Neuronal stem cell (in vitro differentiated cells): ENCODE measurements at regions not wholly inside any gene's neighbourhood (a gene's known extent, or its start where the extent isn't known, plus 50 kb on each side); places are given as distances from the start of the nearest gene placed in this dataset.

Source experiments
- DNase-seq: peaks from one replicate; pipeline ENCODE4 v3.0.0-alpha.2; 2013; ENCODE audit warnings: low spot score
- H2AFZ ChIP-seq: one replicate; pipeline ENCODE4 v1.6.1; 2013; ENCODE audit warnings: mild to moderate bottlenecking, low read length, inconsistent platforms
- H2AK5ac ChIP-seq: 2 replicates; pipeline ENCODE4 v1.6.1; 2013; ENCODE audit warnings: low read depth, mild to moderate bottlenecking, inconsistent platforms, low read length, moderate library complexity, mixed read lengths
- H2BK120ac ChIP-seq: 2 replicates; pipeline ENCODE4 v1.6.1; 2013; ENCODE audit warnings: low read depth, mild to moderate bottlenecking, inconsistent platforms, low read length, moderate library complexity, mixed read lengths
- H2BK12ac ChIP-seq: one replicate; pipeline ENCODE4 v1.6.1; 2013; ENCODE audit warnings: low read length, inconsistent platforms
- H2BK15ac ChIP-seq: 2 replicates; pipeline ENCODE4 v1.6.1; 2013; ENCODE audit warnings: mild to moderate bottlenecking, low read length, inconsistent platforms, mixed read lengths
- H2BK5ac ChIP-seq: one replicate; pipeline ENCODE4 v1.6.1; 2013; ENCODE audit warnings: inconsistent platforms, mild to moderate bottlenecking, low read length, moderate library complexity
- H3K14ac ChIP-seq: one replicate; pipeline ENCODE4 v1.6.1; 2013; ENCODE audit warnings: low read length, inconsistent platforms
- H3K18ac ChIP-seq: 2 replicates; pipeline ENCODE4 v1.6.1; 2013; ENCODE audit warnings: low read length, inconsistent platforms
- H3K23ac ChIP-seq: 2 replicates; pipeline ENCODE4 v1.6.1; 2013; ENCODE audit warnings: low read depth, mild to moderate bottlenecking, mixed read lengths, low read length, inconsistent platforms; ENCODE audit not compliant: poor library complexity
- H3K27ac ChIP-seq: replicated peaks from 3 replicates; pipeline ENCODE4 v1.5.1; 2013; ENCODE audit warnings: low read length, inconsistent platforms
- H3K27me3 ChIP-seq, 3 experiments: 2 replicates each; pipeline ENCODE4 v1.6.1; 2013; ENCODE audit warnings: low read length in 3 of 3, mild to moderate bottlenecking in 2 of 3, inconsistent platforms in 1 of 3, low read depth in 1 of 3, mixed read lengths in 1 of 3, moderate library complexity in 1 of 3; ENCODE audit not compliant: control insufficient read depth in 3 of 3, insufficient read depth in 3 of 3
- H3K36me3 ChIP-seq, 2 donors: replicated peaks in 1 of 2; 2 replicates each; pipeline ENCODE4 v1.6.1; 2013; ENCODE audit warnings: low read length in 2 of 2; ENCODE audit not compliant: control insufficient read depth in 2 of 2, insufficient read depth in 2 of 2
- H3K4ac ChIP-seq: 2 replicates; pipeline ENCODE4 v1.6.1; 2013; ENCODE audit warnings: inconsistent platforms, mild to moderate bottlenecking, low read length, moderate library complexity
- H3K4me1 ChIP-seq, 2 donors: 1 replicate in 1 of 2; 2 replicates in 1 of 2; pipeline ENCODE4 v1.6.1; 2013; ENCODE audit warnings: low read length in 2 of 2, low read depth in 1 of 2; ENCODE audit not compliant: control insufficient read depth in 2 of 2, insufficient read depth in 1 of 2
- H3K4me2 ChIP-seq: one replicate; pipeline ENCODE4 v1.6.1; 2013; ENCODE audit warnings: mild to moderate bottlenecking, low read length, inconsistent platforms; ENCODE audit not compliant: insufficient read depth, poor library complexity, severe bottlenecking
- H3K4me3 ChIP-seq, 2 donors: 2 replicates each; pipeline ENCODE4 v1.5.1; 2013; ENCODE audit warnings: low read length in 2 of 2, mild to moderate bottlenecking in 2 of 2, inconsistent platforms in 1 of 2, moderate library complexity in 1 of 2
- H3K79me1 ChIP-seq: one replicate; pipeline ENCODE4 v1.6.1; 2013; ENCODE audit warnings: low read depth, mild to moderate bottlenecking, inconsistent platforms, low read length, moderate library complexity
- H3K9ac ChIP-seq: one replicate; pipeline ENCODE4 v1.6.1; 2013; ENCODE audit warnings: mild to moderate bottlenecking, low read depth, low read length, inconsistent platforms; ENCODE audit not compliant: poor library complexity
- H3K9me3 ChIP-seq, 2 donors: replicated peaks in 1 of 2; 2 replicates each; pipeline versions ENCODE3 to v1.6.1; 2013; ENCODE audit warnings: low read length in 2 of 2, mild to moderate bottlenecking in 2 of 2, inconsistent platforms in 1 of 2, low read depth in 1 of 2, mixed read lengths in 1 of 2, moderate library complexity in 1 of 2; ENCODE audit not compliant: control insufficient read depth in 2 of 2, insufficient read depth in 1 of 2
- H4K8ac ChIP-seq: one replicate; pipeline ENCODE4 v1.6.1; 2013; ENCODE audit warnings: low read depth, mild to moderate bottlenecking, inconsistent platforms, low read length, moderate library complexity
- H4K91ac ChIP-seq: one replicate; pipeline ENCODE4 v1.6.1; 2013; ENCODE audit warnings: low read length, low read depth, mild to moderate bottlenecking, inconsistent platforms; ENCODE audit not compliant: poor library complexity
- WGBS, 2 donors: extraction: QIAGEN DNeasy Blood & Tissue Kit; methylation state at CpG; one replicate each; pipeline ENCODE4 v1.1.7; 2013; ENCODE audit warnings: missing lambda C conversion rate in 2 of 2, mixed read lengths in 1 of 2; ENCODE audit not compliant: insufficient read length in 2 of 2, insufficient replicate concordance in 1 of 2; ENCODE audit errors: extremely low coverage in 2 of 2; 5-methylcytosine and 5-hydroxymethylcytosine counted together

DNA sequence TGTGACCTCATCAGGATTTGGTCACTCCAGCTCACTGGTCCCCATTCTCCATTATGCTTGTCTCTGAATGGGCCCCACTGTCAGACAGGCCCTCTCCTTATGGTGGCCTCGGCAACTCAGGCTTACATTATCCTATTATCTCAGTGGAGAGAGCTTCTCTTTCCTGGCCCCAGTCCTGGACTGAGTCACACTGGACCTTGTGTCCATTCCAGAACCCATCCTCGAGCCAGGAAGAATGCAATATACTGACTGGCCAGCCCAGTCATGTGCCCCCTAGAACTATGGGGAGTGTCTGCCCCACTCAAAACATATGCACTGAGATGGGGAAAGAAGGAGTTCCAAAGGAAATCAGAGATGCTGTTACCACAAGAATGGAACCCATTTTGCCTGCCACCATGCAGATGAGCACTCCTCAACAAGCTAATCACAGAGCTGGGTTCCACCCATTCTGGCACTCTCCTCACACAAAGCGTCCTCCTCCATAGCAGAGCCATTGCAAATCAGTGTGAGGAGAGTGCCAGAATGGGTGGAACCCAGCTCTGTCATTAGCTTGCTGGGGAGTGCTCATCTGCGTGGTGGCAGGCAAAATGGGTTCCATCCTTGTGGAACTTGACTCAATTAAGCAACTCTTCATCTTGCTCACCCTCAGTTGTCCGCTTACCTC is 71.9 kb downstream of the CHRNA1 start:
- H3K9ac ChIP-seq: no peak overlapping the region
- H4K91ac ChIP-seq: no peak overlapping the region
- H2AFZ ChIP-seq: no peak overlapping the region
- H3K14ac ChIP-seq: no peak overlapping the region
- H2BK5ac ChIP-seq: no peak overlapping the region
- peaks cover 0 to 39% (median 0%) of the 10 kb centered on the region in 3 experiments for H3K27me3 ChIP-seq
- H4K8ac ChIP-seq: no peak overlapping the region
- no peak overlapping the region for H3K18ac ChIP-seq
- no peak overlapping the region for H3K4me2 ChIP-seq
- H3K4me3 ChIP-seq: no peak overlapping the region
- no CpG with 5 or more reads among the region's 5 CpGs for WGBS, 2 donors
- no peak overlapping the region for H3K27ac ChIP-seq
- H2AK5ac ChIP-seq: no peak overlapping the region
- no peak overlapping the region for H2BK12ac ChIP-seq
- no peak overlapping the region for H3K23ac ChIP-seq
- H3K36me3 ChIP-seq: no peaks in the 10 kb centered on the region
- no peak overlapping the region for H3K4ac ChIP-seq
- peaks cover 0 to 4% of the 10 kb centered on the region in 2 donors for H3K4me1 ChIP-seq
- peaks cover 4% of the 10 kb centered on the region for H3K79me1 ChIP-seq
- no peak overlapping the region for H2BK120ac ChIP-seq
- no peak overlapping the region for H2BK15ac ChIP-seq
- DNase-seq: no peak
- H3K9me3 ChIP-seq: peaks cover 1 to 2% of the 10 kb centered on the region in 2 donors

DNA sequence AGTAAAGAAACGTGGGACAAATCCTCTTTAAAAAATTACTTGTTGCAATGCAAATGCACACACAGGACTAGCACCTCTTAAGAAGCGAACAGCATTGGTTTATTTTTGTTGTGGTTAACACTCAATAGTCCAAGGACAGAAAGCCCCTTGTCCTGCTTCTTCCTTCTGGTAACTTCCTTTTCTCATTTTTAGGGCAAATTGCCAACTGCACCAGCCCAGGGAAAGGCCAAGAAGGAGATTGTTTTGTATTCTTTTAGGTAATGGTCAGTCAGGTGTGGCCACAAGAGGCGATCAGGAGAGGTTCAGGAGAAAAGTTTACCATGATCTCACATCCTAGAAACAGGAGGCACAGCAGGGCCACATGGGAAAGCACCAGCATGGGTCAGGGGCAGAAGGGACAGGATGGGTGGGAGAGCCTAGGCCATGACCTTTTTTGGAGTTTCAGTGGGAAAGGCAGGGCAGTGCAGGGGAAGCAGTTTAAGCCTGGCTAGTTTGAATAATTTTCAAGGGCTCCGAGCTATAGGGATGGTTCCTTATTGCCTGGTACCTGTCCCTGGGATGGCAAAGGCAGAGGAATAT is 73.0 kb downstream of the CHRNA1 start:
- no peak overlapping the region for H3K18ac ChIP-seq
- H3K14ac ChIP-seq: no peak overlapping the region
- H3K9me3 ChIP-seq: peaks cover 1 to 2% of the 10 kb centered on the region in 2 donors
- no peak for DNase-seq
- no peak overlapping the region for H4K91ac ChIP-seq
- H2BK12ac ChIP-seq: no peak overlapping the region
- no peak overlapping the region for H3K4me2 ChIP-seq
- no peak overlapping the region for H3K4me3 ChIP-seq
- no peaks in the 10 kb centered on the region for H3K36me3 ChIP-seq
- H2AK5ac ChIP-seq: no peak overlapping the region
- no peak overlapping the region for H2BK15ac ChIP-seq
- no peak overlapping the region for H3K9ac ChIP-seq
- H3K79me1 ChIP-seq: peaks cover 4% of the 10 kb centered on the region
- no peak overlapping the region for H3K23ac ChIP-seq
- H2BK120ac ChIP-seq: no peak overlapping the region
- peaks cover 0 to 4% of the 10 kb centered on the region in 2 donors for H3K4me1 ChIP-seq
- no peak overlapping the region for H3K27ac ChIP-seq
- H2BK5ac ChIP-seq: no peak overlapping the region
- peaks cover 0 to 32% (median 0%) of the 10 kb centered on the region in 3 experiments for H3K27me3 ChIP-seq
- H3K4ac ChIP-seq: no peak overlapping the region
- no peak overlapping the region for H4K8ac ChIP-seq
- H2AFZ ChIP-seq: no peak overlapping the region
- WGBS, 2 donors: no CpG with 5 or more reads among the region's 4 CpGs

DNA sequence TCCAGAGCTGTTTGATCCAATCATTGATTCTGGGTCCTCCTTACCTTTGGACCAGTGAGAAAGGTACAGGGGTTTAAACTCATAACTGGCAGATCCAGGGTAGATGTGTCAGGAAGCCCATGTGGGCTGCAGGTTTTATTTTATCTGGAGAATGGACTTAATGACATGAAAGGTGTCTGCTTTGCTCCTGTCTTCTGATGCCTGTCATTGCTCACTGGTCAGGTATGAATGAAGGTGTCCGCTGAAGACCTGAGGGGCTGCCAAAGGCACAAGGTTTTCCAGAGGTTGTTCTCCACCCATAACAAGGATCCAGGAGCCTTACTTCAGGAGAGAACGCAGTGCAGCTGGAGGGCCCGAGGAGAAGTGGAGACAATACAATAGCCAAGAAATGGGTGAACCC is 74.2 kb downstream of the CHRNA1 start:
- no peak overlapping the region for H2AFZ ChIP-seq
- no peak overlapping the region for H4K8ac ChIP-seq
- no peak overlapping the region for H3K4me2 ChIP-seq
- H4K91ac ChIP-seq: no peak overlapping the region
- H2BK15ac ChIP-seq: no peak overlapping the region
- no peak overlapping the region for H3K23ac ChIP-seq
- no peak overlapping the region for H2AK5ac ChIP-seq
- peaks cover 1 to 2% of the 10 kb centered on the region in 2 donors for H3K9me3 ChIP-seq
- no peak overlapping the region for H2BK12ac ChIP-seq
- no peak overlapping the region for H3K27ac ChIP-seq
- peaks cover 4% of the 10 kb centered on the region for H3K79me1 ChIP-seq
- H2BK5ac ChIP-seq: no peak overlapping the region
- no peak overlapping the region for H3K14ac ChIP-seq
- H3K9ac ChIP-seq: no peak overlapping the region
- no peak overlapping the region for H2BK120ac ChIP-seq
- no peak for DNase-seq
- H3K36me3 ChIP-seq: no peaks in the 10 kb centered on the region
- H3K4me3 ChIP-seq: no peak overlapping the region
- H3K18ac ChIP-seq: no peak overlapping the region
- H3K4me1 ChIP-seq: peaks cover 0 to 4% of the 10 kb centered on the region in 2 donors
- no peak overlapping the region for H3K4ac ChIP-seq
- peaks cover 0 to 27% (median 0%) of the 10 kb centered on the region in 3 experiments for H3K27me3 ChIP-seq
- no CpG with 5 or more reads among the region's 3 CpGs for WGBS, 2 donors

DNA sequence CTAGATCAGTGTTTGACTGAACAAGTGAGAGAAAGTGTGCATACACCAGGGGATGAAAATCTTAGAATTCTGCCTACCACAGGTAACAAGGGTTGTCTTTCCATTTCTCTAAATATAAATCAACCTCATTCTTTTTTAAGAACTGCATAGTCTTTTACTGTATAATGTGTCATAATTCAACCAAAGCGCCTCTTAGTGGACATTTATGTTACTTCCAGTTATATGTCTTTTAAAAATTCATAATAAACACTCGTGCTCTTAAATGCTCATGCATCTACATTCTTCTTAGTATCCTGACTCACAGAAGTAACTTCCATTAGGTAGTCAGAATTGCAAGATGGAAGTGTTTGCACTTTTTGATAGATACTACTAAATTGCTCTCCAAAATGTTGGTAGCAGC is 76.2 kb downstream of the CHRNA1 start:
- H3K4me2 ChIP-seq: no peak overlapping the region
- H3K36me3 ChIP-seq: no peaks in the 10 kb centered on the region
- H3K9me3 ChIP-seq: peaks cover 1 to 2% of the 10 kb centered on the region in 2 donors
- no peak overlapping the region for H2BK12ac ChIP-seq
- no peak overlapping the region for H3K4ac ChIP-seq
- no peak overlapping the region for H2BK5ac ChIP-seq
- H2BK120ac ChIP-seq: no peak overlapping the region
- no peak overlapping the region for H2AK5ac ChIP-seq
- H3K18ac ChIP-seq: no peak overlapping the region
- H3K27me3 ChIP-seq: peaks cover 0 to 23% (median 9%) of the 10 kb centered on the region in 3 experiments
- no peak overlapping the region for H3K14ac ChIP-seq
- peaks cover 4% of the 10 kb centered on the region for H3K79me1 ChIP-seq
- H3K27ac ChIP-seq: no peak overlapping the region
- H4K91ac ChIP-seq: no peak overlapping the region
- H4K8ac ChIP-seq: no peak overlapping the region
- H2AFZ ChIP-seq: no peak overlapping the region
- no peak overlapping the region for H3K23ac ChIP-seq
- H3K4me3 ChIP-seq: no peak overlapping the region
- peaks cover 0 to 4% of the 10 kb centered on the region in 2 donors for H3K4me1 ChIP-seq
- no CpG with 5 or more reads among the region's 2 CpGs for WGBS, 2 donors
- no peak for DNase-seq
- no peak overlapping the region for H2BK15ac ChIP-seq
- no peak overlapping the region for H3K9ac ChIP-seq
